CD4-positive, alpha-beta T cell treated with Interleukin-15 for 4 hours (primary cell): ENCODE measurements at regions not wholly inside any gene's neighbourhood (a gene's known extent, or its start where the extent isn't known, plus 50 kb on each side); places are given as distances from the start of the nearest gene placed in this dataset.

Experiments used
- DNase-seq: peaks from one replicate; pipeline ENCODE4 v3.0.0-alpha.2; 2020; ENCODE audit warnings: low spot score

GRCh38 chr2:19235308-19235707, 123.1 kb downstream of the OSR1 start:
- DNase-seq = no peak

GRCh38 chr2:19232312-19232711, 126.1 kb downstream of the OSR1 start:
- DNase-seq = no peak

DNA sequence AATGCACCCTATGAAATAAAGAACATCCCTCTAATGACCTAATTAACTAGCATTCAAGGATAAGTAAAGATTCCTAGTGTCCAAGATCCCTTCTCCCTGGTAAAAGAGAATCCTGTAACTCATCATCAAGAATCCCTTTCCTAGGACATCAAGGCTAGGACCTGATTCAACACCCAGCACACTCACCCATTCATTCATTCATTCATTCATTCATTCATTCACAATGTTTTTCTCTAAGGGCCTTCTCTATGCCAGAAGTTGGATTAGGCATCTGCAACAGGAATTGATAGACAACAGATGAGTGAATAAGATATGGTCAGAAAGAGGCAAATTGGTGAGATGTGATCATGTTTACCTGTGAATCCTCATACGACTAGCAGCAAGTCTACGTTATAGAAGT, 126.8 kb downstream of the OSR1 start:
- DNase-seq = no peak

GRCh38 chr2:19230626-19231025, 127.8 kb downstream of the OSR1 start:
- DNase-seq = no peak

GRCh38 chr2:19228715-19229114, 129.7 kb downstream of the OSR1 start:
- DNase-seq = no peak

- no peak for DNase-seq
These were observed 130.2 kb downstream of the OSR1 start for GRCh38 chr2:19228181-19228593.

DNA sequence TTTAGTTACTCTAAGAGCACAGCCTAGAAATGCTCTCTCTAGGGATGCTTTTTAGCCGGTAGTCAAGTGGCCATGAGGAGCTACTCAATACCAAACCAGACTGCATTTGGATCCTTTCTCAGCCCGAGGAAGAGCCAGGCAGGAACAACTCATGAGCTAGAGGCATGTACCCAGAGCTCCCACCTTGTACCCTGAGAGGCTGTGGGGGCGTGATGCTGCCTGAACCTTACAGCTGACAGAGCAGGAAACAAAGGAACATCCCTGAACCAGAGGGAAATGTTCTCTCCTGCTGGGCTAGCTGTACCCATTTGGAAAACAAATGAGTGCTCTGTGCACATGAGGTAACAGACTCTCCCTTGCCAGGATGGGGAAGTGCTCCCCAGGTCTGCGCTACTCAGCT, 131.6 kb downstream of the OSR1 start:
- DNase-seq = no peak

DNA sequence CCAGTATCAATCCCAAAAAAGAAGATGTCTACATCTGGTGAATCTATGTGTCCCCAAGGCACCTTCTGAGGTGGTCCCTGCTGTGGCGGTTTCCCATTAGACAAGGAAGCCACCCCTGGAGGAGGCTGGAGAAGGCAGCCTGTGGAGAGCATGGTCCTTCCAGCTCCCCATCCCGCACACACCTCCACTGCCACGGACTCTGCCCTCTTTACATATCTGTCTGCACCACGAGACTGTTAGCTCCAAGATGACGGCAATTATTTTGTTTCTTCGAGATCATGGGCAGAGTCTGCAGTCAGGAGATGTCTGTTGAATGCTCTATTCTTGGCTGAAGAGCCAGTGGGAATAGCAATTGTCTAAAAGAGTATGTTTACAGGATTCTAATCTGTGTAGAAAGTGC, 132.0 kb downstream of the OSR1 start:
- DNase-seq = no peak

DNA sequence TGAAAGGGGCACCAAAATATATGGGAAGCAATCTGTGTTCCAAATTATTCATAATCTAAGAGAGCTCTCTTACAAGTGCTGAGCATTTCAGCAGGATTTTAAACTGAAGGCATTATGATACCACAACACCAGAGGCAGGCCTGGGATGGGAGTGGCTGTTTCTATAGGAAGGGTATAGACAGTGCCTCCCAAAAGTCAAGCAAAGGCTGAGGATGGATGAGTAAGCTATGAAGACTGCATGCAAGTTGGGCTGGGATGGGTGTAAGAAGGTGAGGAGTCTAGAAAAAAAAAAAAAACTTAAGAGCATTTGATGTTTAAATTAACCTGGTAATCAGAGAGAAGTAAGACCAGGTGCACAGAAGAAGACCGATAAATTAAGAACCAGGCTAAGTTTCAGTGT, 132.5 kb downstream of the OSR1 start:
- DNase-seq = no peak

GRCh38 chr2:19225126-19225525, 133.3 kb downstream of the OSR1 start:
- no peak for DNase-seq

- DNase-seq = no peak
These were observed 133.9 kb downstream of the OSR1 start for GRCh38 chr2:19224486-19224885.

DNA sequence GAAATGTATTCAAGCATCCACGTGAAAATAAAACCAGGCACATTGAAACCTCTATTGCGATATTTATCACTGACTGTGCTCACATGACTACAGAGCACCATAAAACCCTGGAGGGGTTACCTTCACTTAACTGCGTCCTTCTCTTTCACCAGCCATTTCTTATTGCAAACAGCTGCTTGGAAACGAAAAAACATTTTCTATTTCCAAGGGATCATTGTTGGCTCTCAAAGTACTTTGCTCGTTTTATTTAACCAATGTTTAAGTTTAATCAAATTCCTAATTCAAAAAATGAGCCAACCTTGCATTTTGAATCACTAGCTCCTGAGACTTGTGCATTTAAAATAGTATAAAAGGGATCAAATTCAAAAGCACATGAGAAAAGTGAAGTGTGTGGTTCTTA, 134.4 kb downstream of the OSR1 start:
- DNase-seq = no peak

DNA sequence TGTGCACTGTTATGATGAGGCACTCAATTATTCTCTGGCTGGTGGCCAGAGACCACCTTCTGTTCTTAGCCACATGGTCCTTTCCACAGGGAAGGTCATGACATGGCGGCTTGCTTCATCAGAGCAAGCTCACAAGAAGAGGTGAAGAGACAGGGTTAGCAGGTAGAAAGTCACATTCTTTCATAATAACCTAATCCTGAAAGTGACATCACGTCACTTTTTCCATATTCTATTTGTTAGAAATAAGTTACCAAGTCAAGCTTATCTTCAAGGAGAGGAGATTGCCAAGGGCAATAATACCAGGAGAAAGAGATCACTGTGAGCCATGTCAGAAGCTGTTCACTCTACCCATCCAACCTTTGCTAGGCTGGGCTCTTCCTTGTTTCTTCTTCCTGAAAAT, 139.4 kb downstream of the OSR1 start:
- no peak for DNase-seq

- no peak for DNase-seq
These were observed 140.3 kb downstream of the OSR1 start for GRCh38 chr2:19218166-19218565.

DNA sequence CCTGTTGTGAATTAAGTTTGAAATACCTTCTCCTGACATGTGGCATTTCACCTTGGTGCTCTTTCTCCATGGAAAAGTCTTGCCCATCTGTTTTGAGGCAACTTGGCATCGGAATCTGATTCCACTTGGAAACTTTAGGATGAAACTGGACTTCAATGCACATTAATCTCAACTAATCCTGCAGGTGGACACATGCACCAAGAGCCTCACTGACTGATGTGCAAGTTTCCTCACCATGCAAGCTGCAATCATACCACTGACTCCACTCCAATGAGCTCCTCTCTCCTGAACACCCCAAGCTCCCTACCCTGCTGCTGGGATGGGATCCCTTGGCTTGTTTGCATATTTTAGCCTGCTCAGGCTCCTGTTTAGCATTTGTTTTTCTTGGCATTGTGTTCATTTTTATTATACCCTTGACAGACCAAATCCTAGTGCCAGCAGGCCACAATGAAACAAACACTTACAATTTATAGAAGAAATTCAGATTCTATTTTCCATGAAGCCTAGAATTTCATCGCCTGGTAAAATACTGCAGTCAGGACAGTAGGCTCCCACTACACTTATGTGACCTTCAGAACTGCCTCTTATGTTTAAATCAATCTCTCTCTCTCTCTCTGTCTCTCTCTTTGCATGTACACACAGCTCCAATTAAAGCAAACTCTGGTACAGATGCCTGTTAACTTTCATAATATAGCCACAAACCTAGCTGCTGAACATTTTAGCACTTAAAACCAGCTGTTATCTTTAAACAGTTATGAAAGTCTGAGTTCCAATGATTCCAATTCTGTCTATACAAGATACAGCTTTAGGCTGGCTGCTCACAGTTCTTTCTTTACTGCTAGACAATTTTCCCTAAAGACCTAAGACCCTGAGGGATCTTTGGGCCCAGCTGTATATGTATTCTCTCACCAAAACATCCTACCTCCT, 141.5 kb downstream of the OSR1 start:
- DNase-seq = no peak

DNA sequence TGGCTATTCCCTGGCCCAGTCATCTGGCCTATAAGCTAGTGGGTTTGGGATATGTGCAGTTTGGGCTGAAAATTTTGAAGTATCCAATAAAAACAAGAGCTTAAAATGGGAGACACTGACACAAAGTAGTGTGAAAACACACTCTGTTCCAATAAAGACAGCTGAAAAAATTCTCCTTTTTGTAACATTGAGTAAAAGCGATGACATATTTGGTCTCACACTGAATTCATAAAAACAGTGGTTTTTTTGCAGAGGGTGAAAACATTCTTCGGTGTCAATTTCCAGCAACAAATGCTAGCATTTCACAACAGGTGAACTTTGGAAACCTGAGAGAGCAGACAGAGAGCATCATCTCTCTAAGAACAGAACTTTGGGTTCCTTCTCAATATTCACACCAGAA, 142.2 kb downstream of the OSR1 start:
- no peak for DNase-seq

DNA sequence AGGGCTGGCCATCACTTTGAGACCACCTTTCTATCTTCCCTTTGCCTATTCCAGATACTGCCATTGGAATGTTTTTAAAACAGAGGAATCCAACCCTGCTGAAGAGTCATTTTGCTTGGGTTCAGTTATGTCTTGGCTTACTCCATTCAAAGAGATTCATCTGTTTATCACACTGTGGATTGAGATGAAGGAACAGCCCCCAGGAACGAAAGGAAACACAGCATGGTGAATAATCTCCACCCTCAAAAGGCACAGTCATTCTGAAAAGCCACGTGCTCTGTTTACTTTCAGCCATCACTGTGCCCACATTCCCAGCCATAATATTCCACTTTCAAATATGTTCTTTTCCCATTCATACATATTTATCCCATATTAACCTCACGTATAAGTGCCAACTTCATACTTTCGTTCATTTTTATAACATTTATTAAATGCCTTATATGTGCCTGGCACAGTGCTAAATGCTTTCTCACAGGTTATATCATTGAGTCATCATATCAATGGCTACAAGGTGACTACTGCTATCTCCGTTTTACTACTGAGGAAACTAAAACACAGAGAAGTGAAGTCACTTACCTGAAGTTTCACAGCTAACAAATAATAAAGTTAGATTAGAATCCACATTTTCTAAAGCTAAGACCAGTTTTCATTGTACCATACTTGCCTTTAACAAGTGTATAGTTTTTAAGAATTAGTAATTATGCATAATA, 143.6 kb downstream of the OSR1 start:
- DNase-seq = no peak

DNA sequence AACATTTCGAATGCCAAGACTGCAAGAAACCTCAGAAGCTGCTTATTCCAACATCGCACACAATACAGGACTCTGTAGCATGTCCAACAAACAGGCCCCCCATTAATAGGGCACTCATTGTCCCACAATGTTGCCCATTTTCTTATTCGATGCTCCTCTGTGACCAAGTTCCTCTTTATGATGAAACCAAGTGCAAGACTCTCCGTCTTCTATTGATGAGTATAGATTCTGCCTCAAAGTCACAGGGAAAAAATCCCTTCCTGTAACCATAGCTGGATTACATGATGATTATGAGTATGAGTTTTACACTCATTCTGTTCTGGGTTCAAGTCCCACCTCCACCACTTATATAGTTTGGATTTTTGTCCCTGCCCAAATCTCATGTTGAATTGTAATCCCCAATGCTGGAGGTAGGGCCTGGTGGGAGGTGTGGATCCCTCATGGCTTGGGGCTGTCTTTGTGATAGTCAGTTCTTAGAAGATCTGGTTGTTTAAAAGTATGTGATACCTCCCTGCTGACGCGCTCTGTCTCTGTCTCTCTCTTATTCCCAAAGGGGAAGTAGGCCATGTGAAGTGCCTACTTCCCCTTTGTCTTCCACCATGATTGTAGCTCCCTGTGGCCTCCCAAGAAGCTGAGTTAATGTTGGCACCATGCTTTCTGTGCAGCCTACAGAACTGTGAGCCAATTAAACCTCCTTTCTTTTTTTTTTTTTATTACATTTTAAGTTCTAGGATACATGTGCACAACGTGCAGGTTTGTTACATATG, 148.7 kb downstream of the OSR1 start:
- DNase-seq = no peak

DNA sequence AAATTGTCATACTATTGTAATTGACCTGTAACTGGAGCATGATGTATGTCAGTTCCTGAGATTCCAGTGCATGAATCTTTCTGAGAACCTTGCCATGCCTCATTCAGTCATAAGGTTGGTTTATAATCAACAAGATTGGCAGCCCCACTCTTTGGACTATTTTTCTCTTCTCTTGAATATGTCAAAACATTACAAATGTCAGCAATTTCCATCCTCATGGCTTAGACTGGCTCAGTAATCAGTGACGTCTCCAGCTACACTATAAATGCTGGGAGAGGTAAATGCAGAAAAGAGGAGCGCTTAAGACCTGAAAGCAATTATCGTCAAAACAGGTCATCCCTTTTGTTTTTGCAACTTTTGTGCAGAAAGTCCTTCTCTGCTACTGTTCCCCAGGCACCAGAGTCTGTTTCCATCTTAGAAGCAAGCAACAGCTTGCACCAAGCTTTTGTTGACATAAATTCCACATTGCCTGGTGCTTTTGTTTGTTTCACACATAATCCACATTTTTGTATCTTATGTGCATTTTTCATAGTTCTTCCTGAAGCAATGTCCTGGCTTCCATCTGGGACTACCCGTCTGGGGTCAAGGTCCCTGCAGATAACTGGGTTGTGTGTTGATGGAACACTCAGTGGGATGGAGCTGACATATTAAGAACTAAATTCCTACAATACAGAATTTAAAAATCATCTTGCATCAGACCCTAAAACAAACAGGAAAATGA, 149.8 kb downstream of the OSR1 start:
- no peak for DNase-seq

GRCh38 chr2:19207452-19207851, 151.0 kb downstream of the OSR1 start:
- no peak for DNase-seq

- no peak for DNase-seq
These were observed 152.4 kb downstream of the OSR1 start for GRCh38 chr2:19205983-19206533.

DNA sequence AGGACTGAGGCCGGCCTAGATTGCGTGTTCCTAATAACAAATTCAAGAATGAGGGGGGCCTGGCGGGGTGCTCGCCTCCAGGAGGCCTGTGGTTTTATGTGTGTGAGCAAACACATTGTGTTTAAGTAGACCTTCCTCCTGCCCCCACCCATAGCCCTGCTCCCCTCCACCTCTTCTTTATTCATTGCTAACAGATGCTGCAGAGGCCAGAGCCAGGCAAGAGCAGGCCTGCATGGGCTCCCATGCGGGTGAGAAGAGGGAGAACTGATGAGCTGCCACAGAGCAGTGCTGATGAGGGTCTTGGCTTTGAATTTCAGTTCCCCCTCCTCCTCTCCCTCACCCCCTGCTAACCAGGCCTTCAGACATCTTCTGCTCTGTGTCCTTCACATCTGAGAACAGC, 154.6 kb downstream of the OSR1 start:
- no peak for DNase-seq
